ENCODE measurements at regions not wholly inside any gene's neighbourhood (a gene's known extent, or its start where the extent isn't known, plus 50 kb on each side); places are given as distances from the start of the nearest gene placed in this dataset.
A peak's percentile ranks its signal among the peaks of the same experiment; 100 is the strongest.

GRCh38 chr5:145681216-145681615 is 153.9 kb downstream of the PRELID2 start:
- Histone ChIP-seq H3K27ac (peak overlapping the region in 3 of 5 donors; percentile 32 to 70 (median 62)), H3K4me3 (peak overlapping the region in 2 of 4 donors; percentile 9 to 12), H3K27me3 (no peaks in the 10 kb centered on the region), H3K4me1 (peaks cover 0 to 37% (median 9%) of the 10 kb centered on the region in 4 donors), H3K9me3 (no peaks in the 10 kb centered on the region), H3K36me3 (no peaks in the 10 kb centered on the region)
- peak in 1 of 2 donors; percentile 30 for DNase-seq
- 21 to 57% (median 50%) methylated on average over 1 of the region's 1 CpG for WGBS, 5 donors
- intact Hi-C loops (cut with DNase I; ENCODE audit: low total_unique reads) = no loop called here
- TF ChIP-seq POLR2AphosphoS5 (IDR thresholded peaks at IDR 0.05) (no peak), CTCF (IDR thresholded peaks at IDR 0.05) (no peak), EP300 (IDR thresholded peaks at IDR 0.05) (no peak), POLR2A (IDR thresholded peaks at IDR 0.05) (no peak)

GRCh38 chr5:145680767-145681166 is 154.4 kb downstream of the PRELID2 start:
- 41 to 61% (median 49%) methylated on average over 7 of the region's 7 CpGs for WGBS, 5 donors
- intact Hi-C loops (cut with DNase I; ENCODE audit: low total_unique reads) = no loop called here
- Histone ChIP-seq H3K27ac (peak overlapping the region in 2 of 5 donors; percentile 32 to 62), H3K9me3 (no peaks in the 10 kb centered on the region), H3K36me3 (no peaks in the 10 kb centered on the region), H3K27me3 (no peaks in the 10 kb centered on the region), H3K4me1 (peaks cover 0 to 37% (median 9%) of the 10 kb centered on the region in 4 donors), H3K4me3 (peak overlapping the region in 2 of 4 donors; percentile 9 to 12)
- DNase-seq = peak in 1 of 2 donors; percentile 56
- no peak for TF ChIP-seq CTCF (IDR thresholded peaks at IDR 0.05)
- TF ChIP-seq POLR2AphosphoS5 (IDR thresholded peaks at IDR 0.05) = peak in 1 of 3 donors; percentile 27

- Histone ChIP-seq H3K4me1 (peaks cover 0 to 37% (median 9%) of the 10 kb centered on the region in 4 donors), H3K27ac (peak overlapping the region in 1 of 5 donors; percentile 62), H3K4me3 (no peak overlapping the region), H3K27me3 (no peaks in the 10 kb centered on the region), H3K9me3 (no peaks in the 10 kb centered on the region), H3K36me3 (no peaks in the 10 kb centered on the region)
- DNase-seq = no peak
- no peak for TF ChIP-seq EP300 (IDR thresholded peaks at IDR 0.05)
- no peak for TF ChIP-seq POLR2AphosphoS5 (IDR thresholded peaks at IDR 0.05)
- no peak for TF ChIP-seq CTCF (IDR thresholded peaks at IDR 0.05)
- no peak for TF ChIP-seq POLR2A (IDR thresholded peaks at IDR 0.05)
- intact Hi-C loops (cut with DNase I; ENCODE audit: low total_unique reads) = no loop called here
Observed at GRCh38 chr5:145680169-145680568, 155.0 kb downstream of the PRELID2 start.

GRCh38 chr5:145678255-145678654 is 156.9 kb downstream of the PRELID2 start:
- Histone ChIP-seq H3K36me3 (no peaks in the 10 kb centered on the region), H3K27ac (no peak overlapping the region), H3K4me3 (no peak overlapping the region), H3K4me1 (peaks cover 0 to 32% (median 9%) of the 10 kb centered on the region in 4 donors), H3K9me3 (no peaks in the 10 kb centered on the region), H3K27me3 (no peaks in the 10 kb centered on the region)
- whole genome bisulfite sequencing, 5 donors = 29 to 60% (median 48%) methylated on average over 2 of the region's 2 CpGs
- no peak for TF ChIP-seq POLR2A (IDR thresholded peaks at IDR 0.05)
- DNase-seq = no peak
- intact Hi-C loops (cut with DNase I; ENCODE audit: low total_unique reads) = no loop called here

- Histone ChIP-seq H3K36me3 (no peaks in the 10 kb centered on the region), H3K4me3 (no peak overlapping the region), H3K27ac (no peak overlapping the region), H3K4me1 (no peaks in the 10 kb centered on the region), H3K9me3 (no peaks in the 10 kb centered on the region), H3K27me3 (no peaks in the 10 kb centered on the region)
- TF ChIP-seq CTCF (IDR thresholded peaks at IDR 0.05) (no peak), POLR2AphosphoS5 (IDR thresholded peaks at IDR 0.05) (no peak), POLR2A (IDR thresholded peaks at IDR 0.05) (no peak), EP300 (IDR thresholded peaks at IDR 0.05) (no peak)
- no peak for DNase-seq
- intact Hi-C loops (cut with DNase I; ENCODE audit: low total_unique reads) = no loop called here
Observed at GRCh38 chr5:145673786-145674185, 161.4 kb downstream of the PRELID2 start.

Measured in stomach (tissue), 8 donors.